Ecto neural progenitor cell (in vitro differentiated cells): ENCODE measurements at regions not wholly inside any gene's neighbourhood (a gene's known extent, or its start where the extent isn't known, plus 50 kb on each side); places are given as distances from the start of the nearest gene placed in this dataset.
"Not testable (repeated sequence)": the region's sequence is repeated elsewhere in the genome, so short reads cannot be mapped to it uniquely, and the experiment has no call there.

Source experiments
- DNase-seq: peaks from one replicate; pipeline ENCODE4 v3.0.0-alpha.2; 2018; ENCODE audit warnings: low spot score

GRCh38 chrX:125089761-125090445 is 229.8 kb upstream of the TEX13C start:
- no peak for DNase-seq

GRCh38 chrX:125093852-125094251 is 225.8 kb upstream of the TEX13C start:
- DNase-seq = no peak

GRCh38 chrX:125094901-125095300 is 224.8 kb upstream of the TEX13C start:
- no peak for DNase-seq

- no peak for DNase-seq
Observed at GRCh38 chrX:125096469-125096868, 223.2 kb upstream of the TEX13C start.

GRCh38 chrX:125096870-125097269 is 222.8 kb upstream of the TEX13C start:
- no peak for DNase-seq

- no peak for DNase-seq
Observed at GRCh38 chrX:125101971-125102755, 217.5 kb upstream of the TEX13C start.

GRCh38 chrX:125103693-125104092 is 216.0 kb upstream of the TEX13C start:
- no peak for DNase-seq

GRCh38 chrX:125108921-125109320 is 210.8 kb upstream of the TEX13C start:
- no peak for DNase-seq

GRCh38 chrX:125131164-125131563 is 188.5 kb upstream of the TEX13C start:
- DNase-seq = no peak

GRCh38 chrX:125132274-125132673 is 187.4 kb upstream of the TEX13C start:
- DNase-seq = no peak

GRCh38 chrX:125137521-125137920 is 182.2 kb upstream of the TEX13C start:
- DNase-seq = no peak

- no peak for DNase-seq
Observed at GRCh38 chrX:125150231-125150630, 169.4 kb upstream of the TEX13C start.

- no peak for DNase-seq
Observed at GRCh38 chrX:125151146-125151545, 168.5 kb upstream of the TEX13C start.

GRCh38 chrX:125152011-125152410 is 167.7 kb upstream of the TEX13C start:
- no peak for DNase-seq

GRCh38 chrX:125153621-125154020 is 166.1 kb upstream of the TEX13C start:
- DNase-seq = no peak

GRCh38 chrX:125154288-125155257 is 165.1 kb upstream of the TEX13C start:
- not testable (repeated sequence) for DNase-seq

- DNase-seq = not testable (repeated sequence)
Observed at GRCh38 chrX:125155296-125156033, 164.2 kb upstream of the TEX13C start.

GRCh38 chrX:125170459-125170858 is 149.2 kb upstream of the TEX13C start:
- no peak for DNase-seq

GRCh38 chrX:125172531-125172930 is 147.1 kb upstream of the TEX13C start:
- no peak for DNase-seq

- DNase-seq = no peak
Observed at GRCh38 chrX:125175991-125176584, 143.6 kb upstream of the TEX13C start.

- DNase-seq = no peak
Observed at GRCh38 chrX:125193921-125194320, 125.8 kb upstream of the TEX13C start.
